ENCODE measurements at regions not wholly inside any gene's neighbourhood (a gene's known extent, or its start where the extent isn't known, plus 50 kb on each side); places are given as distances from the start of the nearest gene placed in this dataset.
"Not testable (repeated sequence)": the region's sequence is repeated elsewhere in the genome, so short reads cannot be mapped to it uniquely, and the experiment has no call there.

- WGBS, 2 donors (ENCODE audit: low coverage in 1 of 2), result 85 to 94% methylated on average over 2 to 4 of the region's 7 CpGs
- TF ChIP-seq CTCF (IDR thresholded peaks at IDR 0.05), result no peak
- TF ChIP-seq POLR2A (IDR thresholded peaks at IDR 0.05), result no peak
- TF ChIP-seq POLR2AphosphoS5 (IDR thresholded peaks at IDR 0.05), result no peak
- TF ChIP-seq EP300 (IDR thresholded peaks at IDR 0.05), result no peak
- no peak for ATAC-seq
Measured at GRCh38 chr7:91355695-91356435, 91.6 kb downstream of the FZD1 start.

GRCh38 chr7:91356915-91357314, 92.7 kb downstream of the FZD1 start:
- no peaks in the 10 kb centered on the region for H3K36me3 ChIP-seq
- no peaks in the 10 kb centered on the region for H3K27me3 ChIP-seq
- no peak overlapping the region for H3K27ac ChIP-seq
- H3K4me3 ChIP-seq, result no peak overlapping the region
- no peaks in the 10 kb centered on the region for H3K4me1 ChIP-seq
- TF ChIP-seq CTCF (IDR thresholded peaks at IDR 0.05) (no peak), POLR2A (IDR thresholded peaks at IDR 0.05) (no peak), POLR2AphosphoS5 (IDR thresholded peaks at IDR 0.05) (no peak), EP300 (IDR thresholded peaks at IDR 0.05) (no peak)
- no peak for ATAC-seq
- no peaks in the 10 kb centered on the region for H3K9me3 ChIP-seq

More at GRCh38 chr7:91355695-91356435, 91.6 kb downstream of the FZD1 start:
- Histone ChIP-seq H3K4me3 (no peak overlapping the region), H3K27me3 (no peaks in the 10 kb centered on the region), H3K4me1 (no peaks in the 10 kb centered on the region), H3K9me3 (no peaks in the 10 kb centered on the region), H3K27ac (no peak overlapping the region), H3K36me3 (no peaks in the 10 kb centered on the region)

GRCh38 chr7:91357379-91357778, 93.1 kb downstream of the FZD1 start:
- H3K27me3 ChIP-seq, result no peaks in the 10 kb centered on the region
- TF ChIP-seq POLR2A (IDR thresholded peaks at IDR 0.05) (no peak), EP300 (IDR thresholded peaks at IDR 0.05) (no peak), CTCF (IDR thresholded peaks at IDR 0.05) (no peak), POLR2AphosphoS5 (IDR thresholded peaks at IDR 0.05) (no peak)
- H3K27ac ChIP-seq, result no peak overlapping the region
- H3K9me3 ChIP-seq, result no peaks in the 10 kb centered on the region
- 50 to 67% methylated on average over 1 of the region's 1 CpG for WGBS, 2 donors (ENCODE audit: low coverage in 1 of 2)
- no peak overlapping the region for H3K4me3 ChIP-seq
- H3K4me1 ChIP-seq, result no peaks in the 10 kb centered on the region
- no peaks in the 10 kb centered on the region for H3K36me3 ChIP-seq
- ATAC-seq, result no peak

- H3K4me1 ChIP-seq, result no peaks in the 10 kb centered on the region
- no peaks in the 10 kb centered on the region for H3K36me3 ChIP-seq
- TF ChIP-seq POLR2AphosphoS5 (IDR thresholded peaks at IDR 0.05) (no peak), EP300 (IDR thresholded peaks at IDR 0.05) (no peak), CTCF (IDR thresholded peaks at IDR 0.05) (no peak), POLR2A (IDR thresholded peaks at IDR 0.05) (no peak)
- no peaks in the 10 kb centered on the region for H3K27me3 ChIP-seq
- H3K9me3 ChIP-seq, result no peaks in the 10 kb centered on the region
- H3K27ac ChIP-seq, result no peak overlapping the region
- no peak overlapping the region for H3K4me3 ChIP-seq
- ATAC-seq, result no peak
- WGBS, 2 donors (ENCODE audit: low coverage in 1 of 2), result 82 to 83% methylated on average over 1 of the region's 1 CpG
Measured at GRCh38 chr7:91357901-91358300, 93.7 kb downstream of the FZD1 start.

GRCh38 chr7:91358303-91358702, 94.1 kb downstream of the FZD1 start:
- TF ChIP-seq EP300 (IDR thresholded peaks at IDR 0.05) (no peak), POLR2AphosphoS5 (IDR thresholded peaks at IDR 0.05) (no peak), CTCF (IDR thresholded peaks at IDR 0.05) (no peak), POLR2A (IDR thresholded peaks at IDR 0.05) (no peak)
- Histone ChIP-seq H3K36me3 (no peaks in the 10 kb centered on the region), H3K4me3 (no peak overlapping the region), H3K27ac (no peak overlapping the region), H3K4me1 (no peaks in the 10 kb centered on the region), H3K27me3 (no peaks in the 10 kb centered on the region), H3K9me3 (no peaks in the 10 kb centered on the region)
- WGBS, 2 donors (ENCODE audit: low coverage in 1 of 2), result 78 to 87% methylated on average over 2 of the region's 2 CpGs
- no peak for ATAC-seq

GRCh38 chr7:91365097-91365496, 100.9 kb downstream of the FZD1 start:
- ATAC-seq, H3K4me3 ChIP-seq, H3K27me3 ChIP-seq, H3K27ac ChIP-seq, H3K9me3 ChIP-seq, H3K4me1 ChIP-seq, H3K36me3 ChIP-seq: not testable (repeated sequence)
- WGBS, 2 donors (ENCODE audit: low coverage in 1 of 2), result 92% methylated on average over 5 of the region's 5 CpGs; no CpG with 5 or more reads in 1 of the 2 donors

Measured in gastroesophageal sphincter (tissue), 4 donors.